AG08396 (cell line): ENCODE measurements at regions not wholly inside any gene's neighbourhood (a gene's known extent, or its start where the extent isn't known, plus 50 kb on each side); places are given as distances from the start of the nearest gene placed in this dataset.
"Not testable (repeated sequence)": the region's sequence is repeated elsewhere in the genome, so short reads cannot be mapped to it uniquely, and the experiment has no call there.

Experiments used
- DNase-seq: peaks from one replicate; pipeline ENCODE4 v3.0.0; 2012; ENCODE audit warnings: low spot score, mixed read lengths

DNA sequence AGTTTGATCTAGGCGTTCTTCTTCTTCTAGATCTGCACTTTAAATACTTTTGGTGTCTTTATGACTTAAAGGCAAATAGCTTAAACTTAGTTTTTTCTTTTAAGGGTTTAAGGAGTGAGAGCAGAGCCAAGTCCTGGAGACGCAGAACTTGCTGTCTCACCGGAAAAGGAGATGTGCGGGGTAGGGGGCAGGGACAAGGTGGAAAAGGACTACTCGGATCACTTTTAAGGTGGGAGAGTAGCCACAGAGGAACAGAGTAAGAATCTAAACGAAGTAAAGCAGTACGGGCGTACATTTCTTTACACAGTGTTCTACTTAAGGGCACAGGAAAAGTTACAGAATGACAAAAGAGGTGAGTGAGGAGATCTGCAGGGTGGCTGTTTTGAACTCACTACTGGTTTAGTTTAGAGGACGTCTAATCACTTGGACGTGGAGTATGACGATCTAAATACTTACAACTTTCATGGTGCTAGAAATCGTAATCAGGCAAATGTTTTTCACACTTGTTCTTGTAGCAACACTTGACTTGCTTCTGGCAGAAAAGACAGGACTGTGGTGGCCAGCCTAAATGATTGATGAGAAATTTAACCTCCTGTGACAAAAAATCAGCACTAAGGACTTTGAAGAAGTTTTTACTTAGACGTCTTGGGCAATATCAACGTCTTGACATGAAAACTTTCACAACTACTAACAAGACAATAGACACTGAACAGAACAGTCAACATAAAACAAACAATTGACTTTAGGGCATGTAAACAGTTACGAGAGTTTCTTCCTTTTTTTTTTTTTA lies 127.0 kb downstream of the ART5 start:
- DNase-seq: not testable (repeated sequence)

DNA sequence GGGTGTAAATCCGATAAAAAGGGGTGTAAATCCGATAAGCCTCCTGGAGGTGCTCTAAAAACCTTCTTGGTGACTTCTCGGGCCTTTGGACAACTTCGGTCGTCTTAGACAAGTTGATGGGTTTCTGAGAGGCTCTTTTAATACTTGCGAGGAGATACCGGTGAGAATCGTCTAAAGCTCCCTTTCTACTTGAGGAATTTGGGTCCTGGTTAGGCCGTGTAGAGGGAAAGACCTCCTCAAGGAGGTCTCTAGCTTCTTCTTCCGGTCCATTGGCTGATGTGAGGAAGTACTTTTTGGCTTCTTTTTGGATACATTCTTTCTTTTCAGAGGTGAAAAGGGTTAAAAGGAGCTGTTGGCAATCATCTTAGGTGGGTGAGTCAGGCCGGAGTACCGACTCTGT lies 128.5 kb downstream of the ART5 start:
- DNase-seq: not testable (repeated sequence)

DNA sequence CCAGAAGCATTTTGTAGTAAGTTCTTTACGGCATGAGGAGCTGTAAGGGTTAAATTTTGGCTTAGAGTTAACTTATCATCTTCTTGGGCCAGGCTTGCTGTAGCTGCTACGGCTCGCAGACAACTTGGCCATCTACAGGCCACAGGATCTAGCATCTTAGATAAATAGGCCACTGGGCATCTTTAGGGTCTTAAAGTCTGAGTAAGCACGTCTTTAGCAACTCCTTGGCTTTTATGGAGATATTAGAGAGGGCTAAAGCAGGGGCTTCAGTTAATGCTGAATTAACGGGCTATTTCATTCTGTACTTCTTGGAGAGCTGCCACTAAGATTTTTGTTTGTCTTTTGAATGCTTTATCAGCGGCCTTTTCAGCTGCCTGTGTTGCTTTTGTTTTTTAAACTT lies 129.0 kb downstream of the ART5 start:
- not testable (repeated sequence) for DNase-seq

DNA sequence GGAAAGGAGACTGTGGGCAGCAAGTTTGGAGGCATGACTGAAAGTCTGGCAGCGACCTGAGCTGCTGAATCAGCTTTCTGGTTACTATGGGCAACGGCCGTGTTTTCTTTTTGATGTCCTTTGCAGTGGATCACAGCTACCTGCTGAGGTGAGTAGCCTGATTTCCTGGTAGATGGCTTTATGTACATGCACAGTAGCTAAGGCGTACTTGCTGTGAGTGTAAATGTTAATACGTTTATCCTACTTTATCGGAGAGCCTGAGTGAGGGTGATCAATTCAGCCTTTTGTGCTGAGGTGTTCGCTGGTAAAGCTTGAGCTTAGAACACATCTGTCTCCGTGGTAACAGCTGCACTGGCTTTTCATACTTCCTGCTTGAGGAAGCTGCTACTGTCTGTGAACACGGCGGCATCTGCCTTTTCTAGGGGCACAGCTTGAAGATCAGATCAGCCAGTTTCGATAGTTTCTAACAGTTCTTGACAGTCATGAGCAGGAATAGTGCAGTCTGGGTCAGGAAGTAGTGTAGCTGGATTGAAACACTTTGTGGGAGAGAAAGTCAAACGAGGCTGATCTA lies 129.6 kb downstream of the ART5 start:
- DNase-seq: not testable (repeated sequence)

DNA sequence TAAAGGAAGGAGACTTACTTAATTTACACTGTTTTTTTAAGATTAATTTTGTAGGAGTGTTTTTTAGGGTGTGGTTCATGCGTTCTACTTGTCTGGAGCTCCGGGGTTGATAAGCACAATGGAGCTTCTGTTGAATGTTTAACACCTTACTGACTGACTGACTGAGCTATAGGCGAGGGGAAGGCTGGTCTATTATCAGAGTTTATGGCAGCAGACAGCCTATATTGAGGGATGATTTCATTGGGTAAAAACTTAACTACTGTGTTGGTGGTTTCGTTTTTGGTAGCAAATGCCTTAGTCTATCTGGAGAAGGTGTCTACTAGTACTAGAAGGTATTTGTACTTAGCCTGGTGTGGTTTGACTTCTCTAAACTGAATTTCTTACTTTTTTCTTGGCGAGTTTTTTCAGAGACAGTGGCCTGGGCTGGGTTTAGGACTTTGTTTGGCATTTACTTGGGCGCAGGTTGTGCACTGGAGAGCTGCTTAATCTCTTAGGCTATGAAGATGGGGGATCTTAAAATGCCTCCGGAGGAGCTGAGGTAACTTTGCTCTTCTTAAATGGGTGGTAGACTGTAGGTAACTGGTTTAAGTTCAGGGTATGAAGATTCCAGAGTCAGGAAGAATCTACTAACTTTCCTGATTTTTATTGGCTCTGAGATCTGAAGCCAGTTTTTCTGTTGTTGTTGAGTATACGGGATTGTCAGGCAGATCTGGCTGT lies 130.2 kb downstream of the ART5 start:
- DNase-seq: not testable (repeated sequence)

DNA sequence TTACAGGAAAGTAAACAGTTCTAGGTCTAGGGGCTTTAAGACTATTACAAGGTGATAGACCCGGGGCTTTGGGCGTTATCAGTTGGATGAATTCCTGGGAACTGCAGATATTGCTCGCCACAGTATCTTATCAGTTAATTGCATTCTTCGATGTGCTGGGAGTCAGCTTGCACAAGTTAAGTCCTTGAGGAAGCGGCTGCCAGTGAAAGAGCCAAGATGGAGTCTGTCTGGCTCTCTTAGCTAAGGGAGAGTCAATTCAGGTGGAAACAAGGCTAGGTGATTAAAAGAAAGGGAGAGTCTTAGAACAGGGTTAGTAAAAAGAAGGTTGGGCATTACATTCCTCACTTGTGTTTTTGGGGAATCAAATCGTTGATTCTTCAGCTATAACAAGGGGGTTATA lies 130.6 kb upstream of the ZNF195 start:
- DNase-seq: not testable (repeated sequence)

DNA sequence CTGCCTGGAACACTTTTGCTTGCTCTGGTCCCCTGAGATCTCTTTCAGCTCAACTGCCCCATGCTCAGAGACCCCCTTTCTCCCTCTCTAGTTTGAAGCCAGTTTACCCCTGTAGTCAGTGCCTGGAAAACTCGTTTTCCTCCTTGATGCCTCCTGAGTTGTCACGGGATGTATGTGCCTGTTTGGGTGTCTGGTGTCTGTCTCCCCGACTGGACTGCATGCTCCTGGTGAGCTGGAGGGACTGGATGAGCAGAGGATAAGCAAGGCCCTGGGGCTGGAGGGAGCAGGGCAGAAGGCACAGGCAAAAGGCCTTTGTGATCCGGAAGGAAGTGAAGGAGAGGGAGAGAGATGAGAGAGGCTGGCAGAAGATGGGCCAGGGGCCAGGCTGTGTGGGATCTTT lies 120.3 kb upstream of the ZNF195 start:
- DNase-seq: not testable (repeated sequence)

DNA sequence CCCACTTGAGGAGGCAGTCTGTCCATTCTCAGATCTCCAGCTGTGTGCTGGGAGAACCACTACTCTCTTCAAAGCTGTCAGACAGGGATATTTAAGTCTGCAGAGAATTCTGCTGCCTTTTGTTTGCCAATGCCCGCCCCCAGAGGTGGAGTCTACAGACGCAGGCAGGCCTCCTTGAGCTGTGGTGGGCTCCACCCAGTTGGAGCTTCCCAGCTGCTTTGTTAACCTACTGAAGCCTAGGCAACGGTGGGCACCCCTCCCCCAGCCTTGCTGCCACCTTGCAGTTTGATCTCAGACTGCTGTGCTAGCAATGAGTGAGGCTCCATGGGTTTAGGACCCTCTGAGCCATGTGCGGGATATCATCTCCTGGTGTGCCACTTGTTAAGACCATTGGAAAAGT lies 119.4 kb upstream of the ZNF195 start:
- not testable (repeated sequence) for DNase-seq

DNA sequence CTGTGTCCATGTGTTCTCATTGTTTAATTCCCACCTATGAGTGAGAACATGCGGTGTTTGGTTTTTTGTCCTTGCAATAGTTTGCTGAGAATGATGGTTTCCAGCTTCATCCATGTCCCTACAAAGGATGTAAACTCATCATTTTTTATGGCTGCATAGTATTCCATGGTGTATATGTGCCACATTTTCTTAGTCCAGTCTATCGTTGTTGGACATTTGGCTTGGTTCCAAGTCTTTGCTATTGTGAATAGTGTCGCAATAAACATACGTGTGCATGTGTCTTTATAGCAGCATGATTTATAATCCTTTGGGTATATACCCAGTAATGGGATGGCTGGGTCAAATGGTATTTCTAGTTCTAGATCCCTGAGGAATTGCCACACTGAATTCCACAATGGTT lies 114.2 kb upstream of the ZNF195 start:
- DNase-seq: not testable (repeated sequence)

DNA sequence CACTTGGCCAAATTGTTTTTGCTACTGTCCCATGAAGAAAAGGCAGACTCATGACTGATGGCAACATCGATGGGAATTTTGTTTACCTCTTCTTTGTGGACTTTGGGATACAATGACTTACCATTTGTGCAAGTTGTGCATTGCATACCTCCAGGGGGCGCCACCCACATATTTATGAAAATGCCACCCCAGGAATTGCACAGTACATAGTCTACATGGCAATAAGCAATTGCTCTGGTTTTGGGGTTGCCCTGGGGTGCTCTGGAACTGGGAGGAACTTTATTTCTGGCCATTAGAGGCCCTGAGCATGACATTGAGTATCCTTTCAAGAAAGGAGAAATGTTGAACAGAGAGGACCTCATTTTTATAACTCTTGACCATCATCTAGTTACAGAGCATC lies 109.1 kb upstream of the ZNF195 start:
- DNase-seq: not testable (repeated sequence)

DNA sequence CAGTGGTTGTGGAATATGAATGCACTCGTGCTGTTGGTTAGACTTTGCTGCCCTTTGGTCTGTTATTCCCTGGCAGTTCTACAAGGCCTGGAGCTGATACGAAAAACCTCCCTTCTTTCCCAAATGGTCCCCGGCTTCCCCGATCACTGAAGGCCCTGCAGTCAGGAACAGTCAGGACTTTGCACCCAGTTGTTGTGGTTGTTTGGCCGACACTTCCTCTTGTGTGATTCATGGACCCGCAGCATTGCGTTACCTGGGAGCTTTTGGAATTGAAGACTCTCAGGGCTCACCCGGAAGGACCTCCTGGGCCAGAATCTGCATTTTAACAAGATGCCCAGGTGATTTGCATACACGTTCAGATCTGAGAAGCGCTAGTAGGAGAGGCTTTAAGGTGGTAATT lies 106.8 kb upstream of the ZNF195 start:
- not testable (repeated sequence) for DNase-seq

DNA sequence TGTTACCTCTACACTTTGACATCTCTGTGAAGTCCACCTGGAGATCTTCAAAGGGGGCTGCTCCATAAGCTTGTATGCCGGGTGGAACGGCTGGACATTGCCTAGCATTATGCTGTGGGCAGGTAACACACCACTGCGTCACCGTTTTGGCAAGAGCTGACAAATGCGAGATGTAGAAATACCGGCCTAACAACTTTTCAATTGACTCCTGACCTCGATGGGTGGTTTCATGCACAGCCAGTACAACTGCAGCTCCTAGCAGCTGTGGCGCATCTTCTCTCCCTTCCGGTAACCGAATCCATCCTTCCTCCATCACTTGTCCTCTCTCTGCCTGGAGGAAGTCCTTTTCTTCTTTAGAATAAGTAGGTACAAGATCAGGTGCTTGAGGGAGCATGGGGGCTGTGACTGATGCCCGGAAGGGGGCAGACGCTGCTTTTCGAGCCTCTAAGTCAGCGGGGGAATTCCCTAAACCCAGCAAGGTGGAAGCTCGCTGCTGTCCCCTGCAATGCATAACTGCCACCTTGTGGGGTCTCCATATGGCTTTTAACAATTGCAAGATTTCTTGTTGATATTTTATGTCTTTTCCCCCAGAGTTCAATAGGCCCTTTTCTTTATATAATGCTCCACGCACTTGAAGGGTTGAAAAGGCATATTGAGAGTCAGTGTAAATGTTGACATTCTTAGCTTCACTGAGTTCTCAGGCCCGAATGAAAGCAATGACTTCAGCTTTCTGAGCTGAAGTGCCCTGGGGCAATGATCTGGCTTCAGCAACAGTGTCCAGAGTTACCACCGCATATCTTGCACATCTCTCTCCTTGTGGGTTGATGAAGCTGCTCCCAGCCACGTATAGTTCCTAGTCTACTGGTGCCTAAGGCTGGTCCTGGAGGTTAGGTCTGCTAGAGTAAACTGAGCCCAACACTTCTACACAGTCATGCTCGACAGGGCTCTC lies 98.3 kb upstream of the ZNF195 start:
- not testable (repeated sequence) for DNase-seq

DNA sequence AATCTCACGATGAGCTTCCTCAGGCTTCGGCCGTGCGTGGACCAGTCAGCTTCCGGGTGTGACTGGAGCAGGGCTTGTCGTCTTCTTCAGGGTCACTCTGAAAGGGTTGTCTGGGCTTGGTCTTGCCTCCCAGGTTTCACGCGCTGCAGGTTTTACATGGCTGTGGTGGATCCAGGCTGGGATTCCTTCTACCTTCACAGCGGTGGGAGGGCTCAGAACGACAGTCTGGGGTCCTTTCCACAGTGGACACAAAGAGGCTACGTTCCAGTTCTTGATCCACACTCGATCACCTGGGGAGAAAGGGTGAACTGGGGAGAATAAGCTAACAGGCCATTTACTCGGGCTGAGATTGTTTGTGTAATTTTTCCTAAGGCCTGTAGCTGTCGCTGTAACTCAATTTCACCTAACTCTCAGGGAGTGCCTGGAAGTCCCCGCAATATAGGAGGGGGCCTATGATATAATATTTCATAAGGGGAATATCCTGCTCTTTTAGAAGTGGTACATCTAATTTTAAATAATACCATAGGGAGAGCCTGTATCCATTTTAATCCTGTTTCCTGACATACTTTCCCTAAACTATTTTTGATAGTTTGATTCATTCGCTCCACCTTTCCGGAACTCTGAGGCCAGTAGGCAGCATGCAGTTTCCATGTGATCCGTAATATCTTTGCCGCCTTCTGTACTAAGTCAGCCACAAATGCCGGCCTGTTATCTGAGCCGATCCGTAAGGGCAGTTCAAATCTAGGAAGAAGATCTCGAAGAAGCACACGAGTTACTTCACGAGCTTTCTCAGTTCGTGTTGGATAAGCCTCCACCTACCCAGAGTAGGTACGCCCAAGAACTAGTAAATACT lies 97.4 kb upstream of the ZNF195 start:
- DNase-seq: not testable (repeated sequence)

DNA sequence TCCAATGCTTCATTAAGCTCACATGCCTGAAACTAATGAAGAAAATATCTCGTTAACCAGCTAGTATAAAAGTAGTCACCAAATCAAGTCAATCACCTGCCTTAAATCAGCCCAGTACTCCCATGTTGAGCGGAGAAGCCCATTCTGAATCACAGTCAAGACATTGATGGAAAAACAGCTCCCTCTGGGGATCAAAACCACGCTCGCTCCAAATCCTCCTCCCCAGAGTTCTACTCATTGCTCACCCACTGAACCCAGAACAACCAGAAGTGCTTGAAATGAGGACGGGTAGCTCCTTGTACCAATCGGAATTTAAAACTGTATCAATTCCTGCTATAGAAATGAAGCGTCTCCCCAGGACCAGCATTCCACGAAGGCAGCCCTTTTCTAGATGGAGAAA lies 90.0 kb upstream of the ZNF195 start:
- DNase-seq: not testable (repeated sequence)

DNA sequence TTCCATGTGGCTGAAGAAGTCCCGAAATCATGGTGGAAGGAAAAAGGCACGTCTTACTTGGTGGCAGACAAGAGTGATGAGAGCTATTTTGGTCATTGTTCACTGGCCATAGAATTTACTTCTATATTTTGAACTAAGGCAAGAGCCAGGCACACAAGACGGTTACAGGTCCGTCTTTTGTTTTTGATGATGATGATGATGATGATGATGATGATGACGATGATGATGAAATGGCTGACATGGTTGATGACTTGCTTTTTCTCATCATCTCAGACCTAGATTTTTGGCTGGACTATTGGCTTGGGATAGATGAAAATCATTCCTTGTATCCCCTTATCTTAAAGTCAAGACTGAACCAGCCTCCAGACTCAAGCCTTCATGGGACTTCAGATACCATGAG lies 88.7 kb upstream of the ZNF195 start:
- not testable (repeated sequence) for DNase-seq

DNA sequence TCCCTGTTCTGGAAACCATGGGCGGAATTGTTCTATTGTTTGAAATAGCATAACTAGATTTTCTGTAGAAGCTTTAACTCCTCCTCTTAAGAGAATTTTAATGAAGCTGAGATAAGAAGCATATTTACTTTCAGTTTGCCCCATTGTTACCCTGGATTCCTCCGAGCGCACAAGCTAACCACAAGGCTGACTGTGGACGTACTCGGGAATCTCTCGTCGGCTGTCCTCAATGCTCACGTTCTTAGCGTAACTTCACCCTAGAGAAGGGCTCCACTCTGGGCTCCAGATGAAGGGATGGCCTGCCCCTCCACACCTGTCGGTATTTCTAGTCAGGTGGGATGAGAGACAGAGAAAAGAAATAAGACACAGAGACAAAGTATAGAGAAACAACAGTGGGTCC lies 76.7 kb upstream of the ZNF195 start:
- DNase-seq: not testable (repeated sequence)

DNA sequence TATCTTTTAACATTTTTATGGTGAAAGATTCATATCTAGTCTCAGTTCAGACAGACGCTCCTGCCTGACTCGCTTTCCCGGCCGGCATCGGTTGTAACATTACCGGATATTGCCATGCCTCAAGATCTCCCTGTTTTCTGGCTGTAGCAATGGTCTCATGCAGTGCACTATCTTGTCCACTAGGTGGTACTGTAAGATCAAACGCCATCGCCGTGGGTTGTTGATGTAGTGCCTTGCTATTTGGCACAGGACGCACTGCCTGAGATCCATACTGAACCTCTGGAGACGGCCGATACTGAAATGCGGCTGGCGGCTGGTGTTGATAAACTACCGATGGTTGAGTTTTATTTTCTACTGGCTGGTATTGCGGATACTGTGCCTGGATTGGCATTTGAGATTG lies 75.9 kb upstream of the ZNF195 start:
- not testable (repeated sequence) for DNase-seq

DNA sequence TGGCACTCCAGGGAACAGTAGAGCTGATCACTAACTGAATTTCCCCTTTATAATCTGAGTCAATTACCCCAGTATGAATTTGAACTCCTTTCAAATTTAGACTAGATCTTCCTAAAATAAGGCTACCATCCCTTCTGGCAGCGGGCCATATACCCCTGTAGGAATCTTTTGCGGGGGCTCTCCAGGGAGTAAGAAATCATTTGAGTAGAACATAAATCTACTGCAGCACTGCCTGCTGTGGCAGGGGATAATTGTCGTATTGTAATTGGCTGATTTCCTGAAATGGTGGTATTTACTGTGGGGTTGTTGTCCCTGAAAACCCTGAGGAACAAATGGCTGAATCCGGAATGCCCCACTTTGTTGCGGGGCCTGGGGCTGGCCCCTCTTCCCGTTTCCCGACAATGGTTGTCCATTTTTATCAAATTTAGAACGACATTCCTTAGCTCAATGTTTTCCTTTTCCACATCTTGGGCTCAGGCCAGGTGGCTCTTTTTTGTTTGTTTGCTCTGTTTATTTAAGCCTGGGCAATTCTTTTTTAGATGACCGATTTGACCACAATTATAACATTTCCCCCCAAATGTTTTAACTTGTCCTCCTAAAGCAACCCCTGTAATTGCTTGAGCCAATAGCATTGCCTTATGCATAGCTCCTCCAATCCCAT lies 74.8 kb upstream of the ZNF195 start:
- not testable (repeated sequence) for DNase-seq

DNA sequence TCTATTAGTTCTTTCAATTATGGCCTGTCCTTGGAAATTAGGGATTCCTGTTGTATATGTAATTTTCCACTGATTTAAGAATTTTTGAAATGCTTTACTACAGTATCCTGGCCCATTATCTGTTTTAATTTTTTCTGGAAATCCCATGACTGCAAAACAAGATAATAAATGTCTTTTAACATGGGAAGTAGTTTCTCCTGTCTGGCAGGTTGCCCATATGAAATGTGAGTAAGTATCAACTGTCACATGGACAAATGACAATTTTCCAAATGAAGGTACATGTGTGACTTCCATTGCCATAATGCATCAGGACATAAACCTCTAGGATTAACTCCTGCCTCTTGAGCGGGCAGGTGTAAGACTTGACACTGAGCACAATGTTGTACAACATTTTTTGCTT lies 71.9 kb upstream of the ZNF195 start:
- DNase-seq: not testable (repeated sequence)

DNA sequence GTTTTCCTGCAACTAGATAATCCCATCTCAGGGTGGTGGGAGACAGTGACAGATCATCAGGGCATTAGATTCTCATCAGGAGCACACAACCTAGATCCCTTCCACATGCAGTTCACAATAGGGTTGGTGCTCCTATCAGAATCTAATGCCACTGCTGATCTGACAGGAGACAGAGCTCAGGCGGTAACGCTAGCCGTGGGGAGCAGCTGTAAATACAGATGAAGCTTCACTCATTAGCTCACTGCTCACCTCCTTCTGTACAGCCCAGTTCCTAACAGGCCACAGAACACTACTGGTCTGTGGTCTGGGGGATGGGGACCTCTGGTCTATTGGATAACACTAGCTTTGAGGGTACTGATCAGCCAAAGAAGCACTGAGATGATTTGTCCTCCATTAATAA lies 66.6 kb upstream of the ZNF195 start:
- DNase-seq: not testable (repeated sequence)

DNA sequence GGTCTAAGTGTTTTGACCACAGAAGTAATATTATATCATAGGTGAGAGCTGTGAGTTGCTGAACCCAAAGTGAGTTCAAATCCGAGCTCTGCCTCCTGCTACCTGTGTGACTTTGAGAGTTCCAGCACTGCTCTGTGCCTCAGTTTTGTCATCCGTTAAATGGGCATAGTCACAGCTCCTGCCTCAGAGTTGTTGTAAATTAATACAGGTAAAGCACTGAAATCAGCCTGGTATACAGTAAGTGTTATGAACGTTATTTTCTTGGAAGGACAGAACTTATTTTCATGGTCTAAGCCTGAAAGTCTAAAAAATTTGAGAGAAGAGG lies 65.4 kb upstream of the ZNF195 start:
- DNase-seq: not testable (repeated sequence)
